NCI-H82 (cell line): ENCODE measurements at regions not wholly inside any gene's neighbourhood (a gene's known extent, or its start where the extent isn't known, plus 50 kb on each side); places are given as distances from the start of the nearest gene placed in this dataset.
"Not testable (repeated sequence)": the region's sequence is repeated elsewhere in the genome, so short reads cannot be mapped to it uniquely, and the experiment has no call there.

Experiments
- DNase-seq: peaks from one replicate; lab custom pipeline; 2025; lab: John Stamatoyannopoulos, UW

DNA sequence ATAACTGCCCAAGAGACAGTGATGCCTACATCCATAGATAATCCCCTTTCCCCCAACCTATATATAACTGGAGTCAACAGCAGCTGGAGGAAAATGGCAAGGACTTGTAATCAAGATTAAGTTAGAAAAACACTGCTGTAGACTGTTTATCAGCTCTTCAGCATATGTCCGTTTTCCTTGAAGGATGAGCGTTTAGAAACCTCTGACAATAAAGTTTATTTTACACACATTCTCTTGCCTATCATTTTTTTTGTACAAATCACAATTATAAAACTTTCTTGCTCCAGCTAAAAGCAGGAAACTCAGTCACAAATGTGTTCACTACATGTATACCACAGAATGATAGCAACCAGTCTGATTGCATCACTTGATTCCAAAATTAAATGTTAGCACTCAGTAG is 50.8 kb downstream of the PPIAL4G start:
- DNase-seq = peak; percentile 75

DNA sequence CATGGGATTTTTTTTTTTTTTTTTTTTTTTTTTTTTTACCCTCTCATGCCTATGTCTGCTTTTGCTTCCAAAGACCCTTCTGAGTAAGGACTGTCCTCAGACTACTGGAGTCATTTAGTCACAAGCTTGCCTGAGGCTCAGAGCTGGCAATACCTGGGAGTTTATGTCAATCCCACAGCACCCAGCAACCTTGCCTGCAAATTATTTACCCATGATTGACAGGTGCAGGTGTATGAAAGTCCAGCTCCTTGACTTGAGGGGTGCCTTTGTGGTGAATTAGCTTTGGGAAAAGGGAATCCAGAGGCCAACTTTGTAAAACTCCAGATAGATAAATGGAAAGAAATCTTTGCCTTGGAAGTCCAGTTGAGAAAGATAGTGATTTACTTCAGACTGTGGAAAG is 53.2 kb downstream of the PPIAL4G start:
- not testable (repeated sequence) for DNase-seq

DNA sequence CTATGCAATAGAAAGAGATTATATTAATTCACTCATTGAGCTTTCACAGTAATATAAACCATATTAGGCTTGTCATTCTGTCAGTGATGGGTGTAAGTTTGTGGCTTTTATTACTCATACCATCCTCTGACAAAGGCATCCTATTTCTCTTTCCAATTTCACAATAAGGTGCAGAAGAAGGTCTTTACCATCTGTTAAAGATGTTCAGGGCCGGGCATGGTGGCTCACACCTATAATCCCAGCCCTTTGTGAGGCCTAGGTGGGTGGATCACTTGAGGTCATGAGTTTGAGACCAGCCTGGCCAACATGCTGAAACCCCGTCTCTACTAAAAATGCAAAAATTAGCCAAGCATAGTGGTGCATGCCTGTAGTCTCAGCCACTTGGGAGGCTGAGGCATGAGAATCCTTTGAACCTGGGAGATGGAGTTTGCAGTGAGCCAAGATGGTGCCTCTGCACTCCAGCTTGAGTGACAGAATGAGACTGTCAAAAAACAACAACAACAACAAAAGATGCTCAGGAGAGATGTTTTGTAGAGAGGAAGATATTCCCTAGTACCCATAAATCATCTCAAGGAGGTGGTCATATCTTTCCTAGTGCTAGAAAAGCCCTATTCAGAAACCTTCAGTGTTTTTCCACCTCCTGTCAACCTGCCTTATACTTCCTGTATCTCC is 56.0 kb downstream of the PPIAL4G start:
- DNase-seq = not testable (repeated sequence)

DNA sequence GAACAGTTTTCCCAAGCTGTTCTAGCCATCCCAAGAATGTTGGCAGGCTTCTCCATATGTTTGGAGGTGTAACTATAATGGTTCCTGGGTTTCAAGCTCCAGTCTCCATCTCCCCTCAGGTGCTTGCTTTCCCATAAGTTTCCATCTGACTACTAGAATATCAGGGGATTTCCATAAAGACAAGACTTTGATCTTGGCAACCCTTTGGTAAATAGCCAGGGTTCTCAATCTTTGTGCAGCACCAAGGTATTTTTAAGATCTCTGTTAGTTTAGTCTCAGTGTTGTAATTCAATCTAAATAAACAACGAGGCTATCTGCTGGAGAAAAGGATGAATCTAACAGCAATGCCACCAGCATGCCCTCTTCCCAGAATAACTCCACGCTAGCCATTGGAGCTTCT is 56.7 kb downstream of the PPIAL4G start:
- not testable (repeated sequence) for DNase-seq

DNA sequence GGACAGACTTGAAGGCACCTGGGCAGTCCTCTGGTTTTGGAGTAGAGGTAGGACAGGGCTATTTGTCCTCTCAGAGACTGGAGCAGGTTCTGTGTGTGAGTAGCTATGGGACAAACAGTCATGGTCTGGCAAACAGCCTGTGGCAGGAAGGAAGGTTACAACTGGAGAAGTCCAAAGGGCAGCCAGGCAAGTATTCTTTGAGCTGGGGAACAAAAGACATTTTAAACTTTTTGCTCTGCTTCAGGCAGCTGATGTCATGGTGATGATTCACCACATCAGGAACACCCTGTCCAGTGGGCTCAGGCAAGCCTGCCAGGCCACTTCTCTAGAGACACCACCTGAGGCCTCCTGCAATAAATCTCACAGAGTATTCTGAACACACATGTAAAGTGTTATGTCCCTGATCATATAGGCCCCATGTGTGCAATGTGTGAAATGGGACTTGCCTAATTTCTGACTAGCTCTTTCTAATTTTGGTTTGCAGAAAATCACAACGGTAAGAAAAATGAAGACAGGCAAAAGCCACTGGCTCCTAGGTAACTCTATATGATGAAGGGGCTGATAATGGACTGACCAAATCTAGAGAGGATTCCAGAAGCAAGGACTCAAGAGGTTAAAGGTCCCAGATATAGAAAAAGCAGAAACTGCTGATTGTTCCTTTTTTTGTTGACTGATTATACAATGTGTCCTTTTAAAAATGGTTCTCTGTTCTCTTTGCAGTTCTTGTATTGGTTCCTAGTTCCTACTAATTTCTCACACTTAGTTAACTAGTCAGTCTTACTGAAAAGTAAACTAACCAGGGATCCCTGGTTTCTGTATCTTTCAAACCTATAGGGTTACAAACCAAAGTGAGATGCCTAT is 58.7 kb downstream of the PPIAL4G start:
- DNase-seq = not testable (repeated sequence)

DNA sequence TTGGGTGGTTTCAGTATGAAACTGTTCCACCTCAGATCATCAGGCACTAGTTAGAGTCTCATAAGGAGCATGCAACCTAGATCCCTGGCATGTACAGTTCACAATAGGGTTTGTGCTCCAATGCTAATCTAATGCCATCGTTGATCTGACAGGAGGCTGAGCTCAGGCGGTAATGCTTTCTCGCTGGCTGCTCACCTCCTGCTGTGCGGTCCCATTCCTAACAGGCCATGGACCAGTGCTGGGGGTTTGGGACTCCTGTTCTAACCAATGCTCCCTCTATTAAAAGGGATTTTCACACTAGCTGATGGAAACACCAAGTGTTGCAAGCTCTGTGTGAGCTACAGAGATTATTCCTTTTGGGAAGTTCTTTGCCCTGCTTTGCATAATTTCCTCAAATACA is 60.2 kb downstream of the PPIAL4G start:
- DNase-seq = not testable (repeated sequence)

DNA sequence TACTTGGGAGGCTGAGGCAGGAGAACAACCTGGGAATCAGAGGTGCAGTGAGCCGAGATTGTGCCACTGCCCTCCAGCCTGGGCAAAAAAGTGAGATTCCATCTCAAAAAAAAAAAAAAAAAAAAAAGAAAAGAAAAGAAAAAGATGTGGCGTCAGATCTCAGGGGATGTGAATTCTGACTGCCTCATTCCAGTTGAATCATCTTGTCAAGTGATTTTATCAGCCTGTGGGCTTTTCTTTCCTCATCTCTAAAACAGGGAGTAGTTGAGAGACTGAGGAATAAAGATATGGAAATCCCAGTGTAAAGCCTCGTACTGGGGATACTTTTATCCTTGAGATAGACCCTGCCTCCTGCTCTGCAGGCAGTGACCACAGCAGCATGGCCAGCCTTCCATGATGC is 65.9 kb downstream of the PPIAL4G start:
- not testable (repeated sequence) for DNase-seq

DNA sequence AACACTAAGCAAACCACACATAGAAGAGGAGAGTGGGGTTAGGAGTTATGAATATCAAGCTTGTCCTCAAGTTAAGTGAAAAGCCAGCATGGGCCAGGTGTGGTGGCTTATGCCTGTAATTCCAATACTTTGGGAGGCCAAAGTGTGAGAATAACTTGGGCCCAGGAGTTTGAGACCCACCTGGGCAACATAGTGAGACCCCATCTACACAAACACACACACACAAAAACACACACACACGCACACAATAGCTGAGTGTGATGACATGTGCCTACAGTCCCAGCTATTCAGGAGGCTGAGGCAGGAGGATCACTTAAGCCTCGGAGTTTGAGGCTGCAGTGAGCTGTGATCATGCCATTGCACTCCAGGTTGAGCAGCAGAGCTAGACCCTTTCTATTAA is 69.7 kb downstream of the PPIAL4G start:
- not testable (repeated sequence) for DNase-seq

DNA sequence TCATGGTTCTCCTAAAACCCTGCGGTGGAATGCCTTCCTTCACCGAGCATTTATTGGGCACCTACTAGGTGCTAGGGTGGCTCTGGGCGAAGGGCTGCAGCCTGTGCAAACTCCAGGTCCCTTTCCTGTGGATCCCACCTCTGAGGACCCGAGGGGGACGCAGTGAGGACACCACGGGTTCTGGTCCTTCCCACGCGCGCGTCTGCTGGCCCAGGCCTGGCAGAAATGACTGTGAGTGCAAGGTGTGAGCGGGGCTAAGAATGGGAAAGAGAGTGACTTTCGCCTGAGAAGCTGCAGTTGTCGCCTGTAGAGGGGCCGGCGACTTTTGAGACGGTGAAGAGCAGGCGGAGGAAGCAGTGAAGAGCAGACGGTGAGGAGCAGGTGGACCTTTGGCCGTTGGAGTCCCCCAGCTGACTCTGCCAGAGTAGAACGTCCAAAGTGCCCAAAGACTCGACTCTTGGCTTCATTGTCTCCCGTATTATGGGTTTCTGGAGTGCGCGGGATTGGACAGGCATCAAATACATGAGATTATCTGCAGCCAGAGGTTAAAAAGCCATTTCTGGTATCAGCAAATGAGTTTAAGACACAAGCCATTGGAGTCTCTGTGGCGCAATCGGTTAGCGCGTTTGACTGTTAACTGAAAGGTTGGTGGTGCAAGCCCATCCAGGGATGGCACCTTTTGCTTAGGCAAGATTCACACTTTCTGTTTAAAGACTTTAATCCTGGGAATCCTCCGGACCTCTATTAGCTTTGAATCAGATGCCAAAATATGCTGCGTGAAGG is 78.1 kb downstream of the PPIAL4G start:
- not testable (repeated sequence) for DNase-seq

DNA sequence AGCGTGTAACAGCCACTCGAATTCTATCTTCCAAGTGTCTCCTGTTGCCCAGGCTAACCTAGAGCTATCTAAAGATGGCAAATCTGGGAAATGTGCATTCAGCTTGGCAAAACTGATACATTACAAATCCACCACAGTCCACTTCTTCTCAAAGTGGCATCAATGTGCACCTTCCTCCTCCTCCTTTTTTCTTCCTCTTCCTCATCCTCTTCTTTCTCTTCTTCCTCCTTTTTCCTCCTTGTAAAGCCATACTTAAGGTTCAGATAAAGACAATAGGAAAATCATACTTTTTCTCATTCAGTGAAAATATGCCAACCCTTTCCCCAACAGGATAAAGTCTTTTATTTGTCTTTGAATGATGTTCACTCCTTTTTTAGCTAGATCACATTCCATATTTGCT is 79.2 kb downstream of the PPIAL4G start:
- DNase-seq = not testable (repeated sequence)

DNA sequence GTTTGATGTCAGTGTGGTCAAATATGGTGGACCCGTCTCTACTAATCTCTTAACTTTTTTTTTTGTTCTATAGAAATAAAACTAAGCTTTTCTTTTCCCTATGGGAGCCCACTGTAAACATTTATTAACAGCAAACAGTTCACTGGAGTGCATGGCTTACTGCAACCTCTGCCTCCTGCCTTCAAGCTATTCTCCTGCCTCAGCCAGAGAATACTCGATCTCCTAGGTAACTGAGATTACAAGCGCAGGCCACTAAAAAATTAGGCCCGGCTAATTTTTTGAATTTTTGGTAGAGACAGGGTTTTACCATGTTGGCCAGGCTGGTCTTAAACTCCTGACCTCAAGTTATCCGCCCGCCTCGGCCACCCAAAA is 80.0 kb downstream of the PPIAL4G start:
- peak; percentile 48 for DNase-seq

DNA sequence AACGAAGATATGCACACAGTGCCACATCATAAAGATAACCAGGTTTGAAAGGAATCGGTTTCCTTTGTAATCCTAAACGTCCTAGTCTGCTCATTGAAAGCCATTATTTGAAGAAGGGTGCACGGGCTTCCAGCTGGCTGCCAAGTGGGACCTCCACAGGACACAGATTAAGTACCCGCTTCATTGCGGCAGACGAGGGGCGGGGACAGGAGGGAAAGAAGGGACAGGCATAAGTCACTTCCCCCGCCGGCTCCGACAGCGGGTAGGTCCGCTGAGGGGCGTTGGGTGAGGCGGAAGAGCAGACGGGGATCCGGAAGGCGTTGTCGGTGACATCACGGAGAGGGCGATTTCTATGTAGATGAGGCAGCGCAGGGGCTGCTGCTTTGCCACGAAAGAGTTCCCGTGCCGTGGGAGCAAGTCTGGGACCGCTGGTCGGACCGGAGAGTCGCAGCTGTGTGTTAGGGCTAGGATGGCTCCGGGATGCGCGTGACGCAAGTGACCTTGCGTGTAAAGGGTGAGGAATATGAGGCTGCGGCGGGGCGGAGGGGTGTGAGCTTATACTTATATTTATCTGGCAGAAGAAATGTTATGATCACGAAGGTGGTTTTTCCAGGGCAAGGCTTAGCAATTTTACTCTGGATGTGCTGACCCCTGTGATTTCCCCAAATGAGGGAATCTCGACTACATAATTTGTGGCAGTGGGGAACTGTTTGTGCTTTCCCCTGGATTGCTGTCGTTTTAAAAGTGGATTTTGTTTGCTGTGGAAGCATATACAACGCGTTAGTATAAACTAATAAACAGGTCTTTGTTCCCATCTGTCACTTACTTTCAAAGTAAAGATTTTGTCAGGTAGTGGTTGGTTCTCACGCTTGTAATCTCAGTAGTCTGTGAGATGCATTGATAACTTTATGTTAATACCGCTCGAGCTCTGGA is 80.7 kb downstream of the PPIAL4G start:
- peak; percentile 96 for DNase-seq

DNA sequence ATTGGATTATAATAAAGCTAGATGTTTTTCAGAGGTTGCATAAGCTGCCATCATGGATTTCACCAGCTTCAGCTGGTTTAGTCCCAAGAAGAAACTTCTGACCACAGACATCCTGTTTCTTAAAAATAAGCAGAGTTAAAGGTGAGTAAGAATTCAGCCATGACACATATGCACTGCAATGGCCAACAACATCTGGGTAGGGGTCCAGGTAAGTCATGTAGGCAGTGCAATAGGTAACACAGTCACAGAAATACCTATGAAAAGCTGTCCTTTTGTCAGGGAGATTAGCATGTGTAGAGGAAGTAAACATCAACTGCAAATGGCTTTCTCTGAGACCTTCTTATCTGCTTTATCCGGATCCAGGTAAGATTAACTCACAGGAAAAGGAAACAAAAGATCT is 85.6 kb downstream of the PPIAL4G start:
- peak; percentile 7 for DNase-seq

DNA sequence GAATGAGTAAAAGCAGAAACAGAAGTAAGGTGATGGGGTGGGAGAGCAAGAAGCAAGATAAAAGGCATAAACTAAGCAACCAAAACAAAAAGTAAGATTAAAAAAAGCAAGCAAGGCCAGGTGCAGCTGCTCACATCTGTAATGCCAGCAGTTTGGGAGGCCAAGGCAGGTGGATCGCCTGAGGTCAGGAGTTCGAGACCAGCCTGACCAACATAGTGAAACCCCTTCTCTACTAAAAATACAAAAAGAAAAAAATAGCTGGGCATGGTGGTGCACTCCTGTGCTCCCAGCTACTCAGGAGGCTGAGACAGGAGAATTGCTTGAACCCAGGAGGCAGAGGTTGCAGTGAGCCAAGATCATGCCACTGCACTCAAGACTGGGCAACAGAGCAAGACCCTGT is 90.6 kb downstream of the PPIAL4G start:
- not testable (repeated sequence) for DNase-seq

DNA sequence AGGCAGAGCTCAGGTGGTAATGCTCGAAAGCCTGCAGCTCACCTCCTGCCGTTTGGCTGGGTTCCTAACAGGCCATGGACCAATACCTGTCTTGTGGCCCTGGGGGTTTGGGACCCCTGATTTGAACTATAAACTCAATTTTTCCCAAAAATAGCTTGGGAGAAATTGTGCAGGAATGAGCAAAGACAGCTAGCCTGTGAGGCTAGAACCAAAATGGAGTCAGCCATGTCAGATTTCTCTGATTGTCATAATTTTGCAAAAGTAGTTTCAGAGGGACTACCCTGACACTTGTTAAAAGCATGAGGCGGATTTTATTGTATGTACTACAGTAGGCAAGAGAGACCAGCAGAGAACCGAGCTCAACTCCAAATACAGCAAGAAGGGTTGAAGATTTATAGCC is 91.8 kb downstream of the PPIAL4G start:
- not testable (repeated sequence) for DNase-seq

DNA sequence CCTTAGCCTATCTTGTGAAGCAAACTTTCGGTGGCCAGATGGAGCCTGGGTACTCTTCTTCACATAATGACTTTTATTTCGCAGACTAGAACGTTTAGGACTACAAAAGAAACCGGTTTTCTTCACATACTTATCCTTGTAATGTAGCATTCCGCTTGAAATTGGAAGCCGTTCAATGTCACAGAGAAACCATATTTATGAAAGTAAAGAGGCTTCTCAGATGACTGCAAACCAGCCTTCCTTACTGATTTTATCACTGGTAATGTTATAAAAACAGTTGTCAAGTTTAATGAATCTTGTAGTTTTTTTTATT is 94.1 kb downstream of the PPIAL4G start:
- DNase-seq = no peak

DNA sequence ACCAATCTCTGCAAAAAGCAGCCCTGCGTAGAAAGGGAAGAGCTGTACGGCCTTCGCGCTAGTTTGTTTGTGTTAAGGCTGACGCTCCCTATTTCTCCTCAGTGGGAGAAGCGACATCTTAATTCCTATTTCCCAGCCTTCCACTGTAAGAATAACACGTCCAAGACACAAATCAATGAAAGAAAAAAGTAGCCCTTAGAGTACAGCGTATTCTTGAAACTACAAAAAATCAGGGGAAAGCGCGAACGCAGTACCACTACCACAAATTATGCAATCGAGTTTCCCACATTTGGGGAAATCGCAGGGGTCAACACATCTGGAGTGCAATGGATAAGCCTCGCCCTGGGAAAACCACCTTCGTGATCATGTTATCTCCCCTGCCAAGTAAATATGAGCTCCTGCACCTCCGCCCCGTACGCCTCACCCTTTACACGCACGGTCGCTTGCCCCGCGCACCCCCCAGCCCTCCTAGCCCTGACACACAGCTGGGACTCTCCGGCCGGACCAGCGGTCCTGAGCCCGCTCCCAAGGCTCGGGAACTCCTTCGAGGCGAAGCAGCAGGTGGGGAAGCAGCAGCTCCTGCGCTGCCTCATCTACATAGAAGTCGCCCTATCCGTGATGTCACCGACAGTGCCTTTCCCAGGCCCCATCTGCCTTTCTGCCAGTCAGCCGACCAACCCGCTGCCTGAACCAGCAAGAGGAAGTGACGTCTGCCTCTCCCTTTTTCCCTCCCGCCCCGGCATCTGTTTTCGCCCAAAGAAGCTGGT is 94.7 kb downstream of the PPIAL4G start:
- peak; percentile 99 for DNase-seq

DNA sequence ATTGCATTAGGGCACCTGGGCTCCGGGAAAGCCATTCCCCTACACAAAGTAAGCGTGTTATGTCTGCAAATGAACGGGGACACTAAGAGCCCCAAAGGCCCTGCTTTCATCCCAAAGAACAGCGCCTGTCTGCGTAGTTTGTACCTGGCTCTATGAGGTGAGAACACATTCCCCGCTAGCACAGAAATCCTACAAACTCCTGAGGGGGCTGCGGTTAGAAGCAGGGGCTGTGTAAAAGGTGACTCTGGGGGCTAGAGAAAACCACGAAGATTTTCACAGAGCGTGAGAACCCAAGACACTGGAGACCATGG is 95.2 kb downstream of the PPIAL4G start:
- DNase-seq = not testable (repeated sequence)

DNA sequence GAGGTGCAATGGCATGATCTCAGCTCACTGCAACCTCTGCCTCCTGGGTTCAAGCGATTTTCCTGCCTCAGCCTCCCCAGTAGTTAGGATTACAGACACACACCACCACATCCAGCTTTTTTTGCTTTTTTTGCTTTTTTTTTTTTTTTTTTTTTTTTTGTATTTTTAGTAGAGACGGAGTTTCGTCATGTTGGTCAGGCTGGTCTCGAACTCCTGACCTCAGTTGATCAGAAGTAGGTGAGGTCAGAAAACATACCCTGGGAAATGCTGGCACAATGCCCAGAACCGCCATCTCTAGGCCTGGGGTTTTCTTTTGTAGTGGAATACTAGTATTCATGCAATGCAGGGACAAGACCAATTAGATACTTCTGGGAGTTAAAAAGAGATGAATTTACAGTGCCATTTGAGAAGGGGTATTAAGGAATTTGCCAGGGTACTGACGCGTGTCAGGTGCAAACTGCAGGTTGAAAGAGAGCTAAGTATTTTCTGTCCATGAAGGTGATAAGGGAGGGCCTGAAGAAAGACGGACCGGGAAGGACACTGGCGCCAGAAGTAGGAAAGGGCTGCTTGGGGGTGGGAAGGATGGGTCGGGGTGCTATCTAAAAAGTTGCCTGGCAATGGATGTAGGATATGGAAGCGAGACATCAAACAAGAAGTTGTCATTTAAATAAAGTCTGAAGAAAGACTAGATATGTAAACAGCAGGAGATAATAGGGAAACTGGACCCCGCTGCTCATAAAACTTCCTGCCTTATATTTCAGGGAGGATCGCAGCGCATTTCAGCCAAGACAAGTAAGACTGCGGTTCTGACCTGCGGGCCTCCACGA is 95.8 kb downstream of the PPIAL4G start:
- DNase-seq = not testable (repeated sequence)

DNA sequence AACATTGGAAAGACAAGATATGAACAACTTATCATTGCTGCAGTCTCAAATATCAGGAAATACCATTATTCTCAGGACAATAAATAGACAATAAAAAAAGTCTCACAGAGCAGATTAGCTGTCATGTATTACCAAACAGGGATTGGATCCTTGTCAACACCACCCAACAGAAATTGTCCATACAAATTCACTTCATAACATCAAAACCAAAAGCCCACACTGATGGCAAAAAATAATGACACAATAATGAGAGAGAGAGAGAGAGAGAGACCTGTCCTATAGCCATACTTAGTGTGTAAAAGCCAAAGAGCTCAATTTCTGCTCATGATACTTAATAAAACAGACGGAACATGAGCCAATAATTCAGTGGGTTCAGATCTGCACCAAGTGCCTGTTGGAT is 96.5 kb downstream of the PPIAL4G start:
- DNase-seq = no peak
